ENCODE measurements at regions not wholly inside any gene's neighbourhood (a gene's known extent, or its start where the extent isn't known, plus 50 kb on each side); places are given as distances from the start of the nearest gene placed in this dataset.

- TF ChIP-seq CTCF (IDR thresholded peaks at IDR 0.05; ENCODE audit: insufficient read depth, low read length, poor library complexity, severe bottlenecking) (no peak), EZH2phosphoT487 (conservative IDR thresholded peaks at IDR 0.05; ENCODE audit: low read length) (no peak)
Observed at GRCh38 chr1:13888351-13888986, 188.5 kb downstream of the PRDM2 start.

Measured in SU-DHL-6 (cell line).